Sigmoid colon (tissue), 6 donors: ENCODE measurements at regions not wholly inside any gene's neighbourhood (a gene's known extent, or its start where the extent isn't known, plus 50 kb on each side); places are given as distances from the start of the nearest gene placed in this dataset.

ENCODE experiments used
- DNase-seq: peaks from one replicate; pipeline ENCODE4 v3.0.0-alpha.2; 2019
- H3K27ac ChIP-seq, 4 donors: fragments of 200-600 bp; sonication (generic); one replicate each; pipeline ENCODE4 v1.5.1; 2016 to 2019; ENCODE audit warnings: mild to moderate bottlenecking in 1 of 4
- H3K27me3 ChIP-seq, 3 donors: fragments of 200-600 bp; sonication (generic); one replicate each; pipeline ENCODE4 v1.5.1; 2019; ENCODE audit warnings: mild to moderate bottlenecking in 1 of 3
- H3K36me3 ChIP-seq, 4 donors: fragments of 200-600 bp; sonication (generic); one replicate each; pipeline ENCODE4 v1.5.1; 2016 to 2019
- H3K4me1 ChIP-seq, 4 donors: fragments of 200-600 bp; sonication (generic); one replicate each; pipeline ENCODE4 v1.5.1; 2017 to 2019
- H3K4me3 ChIP-seq, 4 donors: fragments of 200-600 bp; sonication (generic); one replicate each; pipeline ENCODE4 v1.5.1; 2017 to 2019; ENCODE audit warnings: mild to moderate bottlenecking in 2 of 4, moderate library complexity in 1 of 4
- H3K9me3 ChIP-seq, 4 donors: fragments of 200-600 bp in 3 of 4; sonication (generic) in 3 of 4; one replicate each; pipeline versions ENCODE4 v1.5.1 to v1.6.1; 2013 to 2019
- EP300 ChIP-seq, 4 donors: sonication (generic); formaldehyde crosslinking; IDR thresholded peaks; one replicate each; pipeline ENCODE4 v1.6.1; 2017; ENCODE audit warnings: antibody characterized with exemption in 4 of 4
- POLR2A ChIP-seq, 2 donors: fragments of 450-650 bp; IDR thresholded peaks; one replicate each; pipeline ENCODE4 v1.6.1; 2016; ENCODE audit warnings: antibody characterized with exemption in 2 of 2, mild to moderate bottlenecking in 2 of 2, moderate library complexity in 2 of 2
- POLR2AphosphoS5 ChIP-seq, 4 donors: sonication (generic); formaldehyde crosslinking; IDR thresholded peaks; one replicate each; pipeline ENCODE4 v1.6.1; 2017; ENCODE audit warnings: antibody characterized with exemption in 4 of 4
- WGBS, 2 donors: extraction: QIAGEN DNeasy Blood & Tissue Kit; methylation state at CpG; one replicate each; pipeline ENCODE4 v1.1.7; 2013; 5-methylcytosine and 5-hydroxymethylcytosine counted together
- intact Hi-C: fragments of 100-400 bp; cut with DNase I; formaldehyde crosslinking; loops from one replicate; pipeline ENCODE4 v1.15.1; 2023
- TF ChIP-seq, protein P1 (sequence below), 4 experiments: fragments of 450-650 bp in 3 of 4; fragments of 200-600 bp in 1 of 4; IDR thresholded peaks; one replicate each; pipeline ENCODE4 v1.5.1; 2016 to 2019; ENCODE audit warnings: antibody characterized with exemption in 4 of 4, mild to moderate bottlenecking in 3 of 4, moderate library complexity in 2 of 4
- donor health status: healthy with polysubstance abuse.
- donor health status: healthy.

DNA sequence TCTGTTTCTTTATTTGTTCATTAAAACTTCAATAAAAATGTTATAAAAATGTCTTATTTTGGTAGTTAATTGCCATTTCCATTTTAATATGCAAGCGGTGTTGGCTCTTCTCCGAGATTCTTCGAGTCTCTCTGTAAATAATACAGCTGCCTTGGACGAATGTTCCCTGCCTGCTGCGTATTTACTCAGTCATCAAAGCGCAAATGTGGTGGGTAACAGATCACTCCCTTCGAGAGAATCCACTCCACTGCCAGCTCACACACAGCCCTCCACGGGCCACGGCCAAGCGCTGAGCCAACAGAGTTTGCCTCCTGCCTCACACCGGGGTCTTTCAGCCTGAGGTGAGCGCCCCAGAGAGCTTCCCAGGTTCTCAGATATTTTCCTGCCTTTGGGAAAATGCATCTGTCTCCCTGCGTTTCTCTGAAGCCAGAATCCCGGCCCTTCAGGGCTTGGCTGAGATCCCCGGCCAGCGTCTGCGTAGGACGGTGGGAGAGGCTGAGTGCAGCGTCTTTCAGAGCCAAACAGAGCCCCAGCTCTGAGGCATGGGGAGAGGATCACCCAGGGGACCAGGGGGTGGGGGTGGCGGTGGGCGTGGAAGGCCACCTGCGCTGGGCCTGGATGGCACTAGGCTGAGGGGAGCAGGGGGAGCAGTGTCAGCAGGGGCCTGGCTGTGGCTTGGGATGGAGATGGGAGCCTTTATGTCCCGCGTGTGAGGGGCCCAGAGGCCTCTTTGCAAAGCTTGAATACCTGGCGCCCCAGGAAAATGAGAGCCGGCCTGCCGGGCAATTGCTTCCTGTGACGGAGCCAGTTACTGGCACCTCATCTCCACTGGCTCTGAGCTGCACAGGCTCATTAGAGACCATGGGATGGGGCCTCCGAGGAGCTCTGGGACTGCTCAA, 248.7 kb downstream of the RBFOX3 start:
- H3K27ac ChIP-seq, result no peak overlapping the region
- H3K36me3 ChIP-seq, result no peaks in the 10 kb centered on the region
- DNase-seq, result no peak
- WGBS, 2 donors, result 35 to 58% methylated on average over 29 of the region's 29 CpGs
- intact Hi-C loops, result no loop called here
- peaks cover 0 to 40% (median 24%) of the 10 kb centered on the region in 4 donors for H3K4me1 ChIP-seq
- H3K9me3 ChIP-seq, result no peaks in the 10 kb centered on the region
- H3K27me3 ChIP-seq, result no peaks in the 10 kb centered on the region
- H3K4me3 ChIP-seq, result no peak overlapping the region
- TF ChIP-seq POLR2A (IDR thresholded peaks at IDR 0.05), result no peak
- no peak for TF ChIP-seq EP300 (IDR thresholded peaks at IDR 0.05)
- TF ChIP-seq, protein P1, sequence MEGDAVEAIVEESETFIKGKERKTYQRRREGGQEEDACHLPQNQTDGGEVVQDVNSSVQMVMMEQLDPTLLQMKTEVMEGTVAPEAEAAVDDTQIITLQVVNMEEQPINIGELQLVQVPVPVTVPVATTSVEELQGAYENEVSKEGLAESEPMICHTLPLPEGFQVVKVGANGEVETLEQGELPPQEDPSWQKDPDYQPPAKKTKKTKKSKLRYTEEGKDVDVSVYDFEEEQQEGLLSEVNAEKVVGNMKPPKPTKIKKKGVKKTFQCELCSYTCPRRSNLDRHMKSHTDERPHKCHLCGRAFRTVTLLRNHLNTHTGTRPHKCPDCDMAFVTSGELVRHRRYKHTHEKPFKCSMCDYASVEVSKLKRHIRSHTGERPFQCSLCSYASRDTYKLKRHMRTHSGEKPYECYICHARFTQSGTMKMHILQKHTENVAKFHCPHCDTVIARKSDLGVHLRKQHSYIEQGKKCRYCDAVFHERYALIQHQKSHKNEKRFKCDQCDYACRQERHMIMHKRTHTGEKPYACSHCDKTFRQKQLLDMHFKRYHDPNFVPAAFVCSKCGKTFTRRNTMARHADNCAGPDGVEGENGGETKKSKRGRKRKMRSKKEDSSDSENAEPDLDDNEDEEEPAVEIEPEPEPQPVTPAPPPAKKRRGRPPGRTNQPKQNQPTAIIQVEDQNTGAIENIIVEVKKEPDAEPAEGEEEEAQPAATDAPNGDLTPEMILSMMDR (IDR thresholded peaks at IDR 0.05), result no peak
- TF ChIP-seq POLR2AphosphoS5 (IDR thresholded peaks at IDR 0.05), result no peak

DNA sequence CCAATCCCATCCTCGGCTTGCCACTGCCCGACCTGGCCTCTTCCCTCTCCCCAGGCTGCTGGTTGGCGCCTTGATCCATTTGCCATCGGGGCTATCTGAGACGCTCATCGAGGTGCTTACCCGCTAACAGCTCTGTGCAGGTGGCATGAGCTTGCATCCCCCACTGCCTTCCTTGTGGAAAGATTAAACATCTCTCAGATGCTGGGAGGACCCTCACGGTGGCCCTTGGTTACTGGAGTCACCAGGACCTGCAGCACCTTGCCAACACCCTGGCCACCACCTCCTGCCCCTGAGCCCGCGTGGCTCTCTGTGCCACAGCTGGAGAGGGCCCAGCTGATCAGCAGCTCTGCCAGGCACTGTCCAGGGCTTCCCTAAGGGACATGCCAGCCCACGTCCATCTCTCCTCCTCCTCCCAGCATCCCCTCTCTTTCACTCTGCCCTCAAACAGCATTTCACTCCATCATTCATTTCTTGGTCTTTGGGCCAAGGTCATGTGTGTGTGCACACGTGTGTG, 249.6 kb downstream of the RBFOX3 start:
- 60 to 74% methylated on average over 12 of the region's 12 CpGs for WGBS, 2 donors

DNA sequence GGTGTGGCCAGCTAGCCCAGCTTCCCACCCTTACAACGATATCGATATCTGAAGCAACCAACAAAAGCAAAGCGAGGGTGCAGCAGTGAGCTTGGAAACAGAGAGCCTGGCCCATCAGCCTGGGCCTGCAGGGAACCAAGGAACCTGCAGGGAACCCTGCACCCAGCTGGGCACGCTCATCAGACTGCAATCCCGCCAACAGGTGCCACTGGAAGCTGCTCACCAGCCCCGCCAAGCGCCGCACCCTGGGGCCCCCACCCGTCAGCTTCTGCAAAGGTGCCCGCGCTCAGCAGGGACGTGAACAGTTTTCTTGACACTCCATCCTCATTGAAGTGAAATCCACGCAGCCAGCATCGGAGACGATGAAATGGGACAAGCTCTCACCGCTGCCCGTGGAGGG, 250.7 kb downstream of the RBFOX3 start:
- no peak overlapping the region for H3K4me3 ChIP-seq
- TF ChIP-seq POLR2A (IDR thresholded peaks at IDR 0.05) (no peak), EP300 (IDR thresholded peaks at IDR 0.05) (no peak), POLR2AphosphoS5 (IDR thresholded peaks at IDR 0.05) (no peak)
- TF ChIP-seq, protein P1 (IDR thresholded peaks at IDR 0.05), result no peak
- intact Hi-C loops, result no loop called here
- peaks cover 0 to 42% (median 29%) of the 10 kb centered on the region in 4 donors for H3K4me1 ChIP-seq
- no peak for DNase-seq
- no peaks in the 10 kb centered on the region for H3K9me3 ChIP-seq
- peaks cover 0 to 6% (median 0%) of the 10 kb centered on the region in 3 donors for H3K27me3 ChIP-seq
- H3K27ac ChIP-seq, result no peak overlapping the region
- H3K36me3 ChIP-seq, result no peaks in the 10 kb centered on the region
- 76 to 85% methylated on average over 17 of the region's 17 CpGs for WGBS, 2 donors

More for the DNA sequence above, 249.6 kb downstream of the RBFOX3 start:
- peaks cover 0 to 6% (median 0%) of the 10 kb centered on the region in 3 donors for H3K27me3 ChIP-seq
- H3K4me3 ChIP-seq, result no peak overlapping the region
- DNase-seq, result no peak
- no peaks in the 10 kb centered on the region for H3K36me3 ChIP-seq
- H3K4me1 ChIP-seq, result peaks cover 0 to 41% (median 25%) of the 10 kb centered on the region in 4 donors
- H3K27ac ChIP-seq, result no peak overlapping the region
- TF ChIP-seq POLR2AphosphoS5 (IDR thresholded peaks at IDR 0.05), result no peak
- TF ChIP-seq EP300 (IDR thresholded peaks at IDR 0.05), result no peak
- TF ChIP-seq, protein P1 (IDR thresholded peaks at IDR 0.05), result no peak
- no peak for TF ChIP-seq POLR2A (IDR thresholded peaks at IDR 0.05)
- H3K9me3 ChIP-seq, result no peaks in the 10 kb centered on the region
- intact Hi-C loops, result no loop called here

DNA sequence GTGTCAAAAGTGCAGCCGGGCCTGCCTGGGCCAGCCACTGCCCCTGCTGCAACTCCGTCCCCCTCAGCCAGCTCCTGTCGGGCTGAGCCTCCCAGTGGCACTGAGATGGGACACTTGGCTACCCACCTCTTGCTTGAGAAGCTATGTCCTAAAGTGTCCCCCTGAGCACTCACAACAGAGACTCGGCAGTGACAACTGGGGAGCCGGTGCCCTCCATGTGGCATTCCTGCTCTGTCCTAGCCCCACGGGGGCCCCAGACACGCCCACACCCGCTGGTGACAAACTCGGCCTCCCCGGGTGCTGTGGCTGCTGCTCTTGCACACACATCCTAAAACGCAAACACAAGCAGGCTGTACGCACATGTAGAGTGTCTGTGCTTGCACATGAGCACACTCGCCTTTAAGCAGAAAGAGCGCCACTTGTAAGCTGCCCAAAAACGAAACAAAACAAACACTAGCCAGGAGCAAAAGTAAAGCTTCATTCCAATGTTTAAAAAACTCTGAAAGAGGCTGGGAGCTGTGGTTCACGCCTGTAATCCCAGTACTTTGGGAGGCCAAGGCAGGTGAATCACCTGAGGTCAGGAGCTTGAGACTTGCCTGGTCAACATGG, 253.9 kb downstream of the RBFOX3 start:
- no peaks in the 10 kb centered on the region for H3K9me3 ChIP-seq
- H3K4me3 ChIP-seq, result no peak overlapping the region
- 53 to 75% methylated on average over 16 of the region's 16 CpGs for WGBS, 2 donors
- H3K27ac ChIP-seq, result no peak overlapping the region
- peaks cover 0 to 6% (median 0%) of the 10 kb centered on the region in 3 donors for H3K27me3 ChIP-seq
- DNase-seq, result no peak
- no peaks in the 10 kb centered on the region for H3K36me3 ChIP-seq
- peaks cover 0 to 25% (median 15%) of the 10 kb centered on the region in 4 donors for H3K4me1 ChIP-seq
- intact Hi-C loops, result no loop called here
- TF ChIP-seq EP300 (IDR thresholded peaks at IDR 0.05) (no peak), POLR2A (IDR thresholded peaks at IDR 0.05) (no peak), POLR2AphosphoS5 (IDR thresholded peaks at IDR 0.05) (no peak)
- TF ChIP-seq, protein P1 (IDR thresholded peaks at IDR 0.05), result no peak
